ENCODE measurements at regions not wholly inside any gene's neighbourhood (a gene's known extent, or its start where the extent isn't known, plus 50 kb on each side); places are given as distances from the start of the nearest gene placed in this dataset.

DNA sequence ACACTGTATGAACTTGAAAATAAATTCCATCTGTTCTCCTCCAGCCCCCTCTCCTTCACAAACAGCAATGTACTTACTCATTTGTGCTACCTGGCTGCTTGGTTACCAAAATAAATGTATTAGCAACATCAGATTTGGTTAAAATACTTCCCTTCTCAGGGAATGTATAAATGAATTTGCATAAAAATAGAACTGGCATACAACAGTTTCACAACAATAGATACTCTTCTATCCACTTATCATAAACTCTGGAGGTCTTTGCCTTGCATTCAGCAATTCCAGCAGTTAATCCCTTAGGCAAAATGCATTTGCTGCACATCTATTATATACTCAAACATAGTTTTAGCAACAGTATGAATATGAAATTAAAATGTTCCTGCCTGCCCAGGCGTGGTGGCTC, 658.2 kb downstream of the CENPC start:
- H3K27me3 ChIP-seq (replicated peaks; ENCODE audit: insufficient read depth), result no peaks in the 10 kb centered on the region
- no peak overlapping the region for H2AFZ ChIP-seq
- H3K4me1 ChIP-seq (ENCODE audit: insufficient read depth), result no peaks in the 10 kb centered on the region
- no peaks in the 10 kb centered on the region for H3K79me2 ChIP-seq (ENCODE audit: insufficient read depth)
- no peak overlapping the region for H3K4me3 ChIP-seq
- no peak overlapping the region for H3K27ac ChIP-seq
- TF ChIP-seq EZH2phosphoT487 (IDR thresholded peaks at IDR 0.05; ENCODE audit: insufficient read depth, low read depth) (no peak), EZH2 (IDR thresholded peaks at IDR 0.05; ENCODE audit: insufficient read depth, poor library complexity, severe bottlenecking) (no peak)
- DNase-seq, result no peak
- 10 to 18% methylated on average over 1 of the region's 1 CpG for WGBS, 2 experiments (ENCODE audit: low coverage in 1 of 2, low lambda C conversion rate in 2 of 2, missing lambda C conversion rate in 2 of 2)
- in situ Hi-C loops (cut with MboI), result no loop called here
- no peaks in the 10 kb centered on the region for H4K20me1 ChIP-seq (ENCODE audit: insufficient read depth)
- no peaks in the 10 kb centered on the region for H3K9me3 ChIP-seq (ENCODE audit: low read depth)
- H3F3A ChIP-seq (ENCODE audit: insufficient read depth), result no peaks in the 10 kb centered on the region
- no peaks in the 10 kb centered on the region for H3K36me3 ChIP-seq (ENCODE audit: low read depth)
- no peak overlapping the region for H3K4me2 ChIP-seq (ENCODE audit: unreplicated experiment)
- H3K9me2 ChIP-seq (ENCODE audit: insufficient read depth), result 0 out of 2 replicates have a peak, but pooled peaks cover 2% of the 10 kb centered on the region
- H3K9ac ChIP-seq, result no peak overlapping the region

DNA sequence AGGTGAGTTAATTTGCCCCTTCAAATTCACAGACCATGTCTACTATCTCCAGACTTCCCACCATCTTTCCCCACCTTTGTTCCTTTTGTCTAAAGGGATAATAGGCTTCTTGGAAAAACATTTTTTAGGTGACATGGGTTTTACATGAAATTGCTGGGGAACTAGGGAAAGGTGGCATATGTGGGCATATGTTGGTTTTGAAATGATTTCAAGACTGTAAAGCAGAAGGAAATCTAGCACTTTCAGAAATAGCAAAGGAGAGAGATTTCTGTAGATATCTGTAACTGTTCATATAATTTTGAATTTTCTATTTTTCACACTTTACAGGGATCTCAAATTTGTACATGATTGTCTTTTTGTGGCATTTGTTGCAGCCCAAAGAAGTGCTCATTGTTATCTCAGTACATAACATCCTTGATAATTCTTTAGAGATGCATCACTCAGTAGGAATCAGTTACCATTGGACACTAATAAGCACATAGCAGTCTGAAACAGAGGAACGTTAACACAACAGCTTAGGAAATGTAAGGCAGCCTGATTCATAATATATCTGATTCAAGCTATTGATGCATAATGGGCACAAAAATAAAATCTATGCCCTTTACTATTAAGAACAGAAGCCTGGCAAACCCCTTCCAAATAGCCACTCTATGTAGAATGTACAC, 659.7 kb downstream of the CENPC start:
- TF ChIP-seq EZH2phosphoT487 (IDR thresholded peaks at IDR 0.05; ENCODE audit: insufficient read depth, low read depth), result no peak
- no peak for TF ChIP-seq EZH2 (IDR thresholded peaks at IDR 0.05; ENCODE audit: insufficient read depth, poor library complexity, severe bottlenecking)

DNA sequence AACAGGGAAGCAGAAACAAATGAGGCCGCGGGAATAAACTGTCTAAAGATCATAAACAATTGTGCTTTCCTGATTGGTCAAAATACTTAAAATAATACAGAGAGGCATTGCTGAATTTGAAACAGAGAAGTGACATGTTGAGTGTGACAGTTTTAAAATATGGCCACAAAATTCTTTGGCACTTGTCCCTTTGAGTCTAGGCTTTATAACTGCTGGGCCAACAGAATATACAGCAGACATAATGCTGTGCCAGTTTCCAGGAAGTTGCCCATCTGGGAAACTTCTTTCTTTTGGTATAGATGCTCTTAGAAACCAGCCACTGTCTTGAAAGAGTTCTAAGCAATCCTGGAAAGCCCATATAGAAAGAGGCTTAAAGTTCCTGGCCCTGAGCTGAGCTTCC, 668.4 kb downstream of the CENPC start:
- in situ Hi-C loops (cut with MboI), result no loop called here

More for the DNA sequence above, 659.7 kb downstream of the CENPC start:
- no peak overlapping the region for H3K9ac ChIP-seq
- no peak for DNase-seq
- H3K36me3 ChIP-seq (ENCODE audit: low read depth), result no peaks in the 10 kb centered on the region
- H3K4me3 ChIP-seq, result no peak overlapping the region
- no peak overlapping the region for H3K4me2 ChIP-seq (ENCODE audit: unreplicated experiment)
- in situ Hi-C loops (cut with MboI), result no loop called here
- no peak overlapping the region for H2AFZ ChIP-seq
- H3K4me1 ChIP-seq (ENCODE audit: insufficient read depth), result no peaks in the 10 kb centered on the region
- no peaks in the 10 kb centered on the region for H3K9me3 ChIP-seq (ENCODE audit: low read depth)
- H3K79me2 ChIP-seq (ENCODE audit: insufficient read depth), result no peaks in the 10 kb centered on the region
- 42 to 47% methylated on average over 1 of the region's 1 CpG for WGBS, 2 experiments (ENCODE audit: low coverage in 1 of 2, low lambda C conversion rate in 2 of 2, missing lambda C conversion rate in 2 of 2)
- H4K20me1 ChIP-seq (ENCODE audit: insufficient read depth), result no peaks in the 10 kb centered on the region
- H3K27ac ChIP-seq, result no peak overlapping the region
- no peaks in the 10 kb centered on the region for H3K27me3 ChIP-seq (replicated peaks; ENCODE audit: insufficient read depth)
- H3K9me2 ChIP-seq (ENCODE audit: insufficient read depth), result no peaks in the 10 kb centered on the region
- no peaks in the 10 kb centered on the region for H3F3A ChIP-seq (ENCODE audit: insufficient read depth)

DNA sequence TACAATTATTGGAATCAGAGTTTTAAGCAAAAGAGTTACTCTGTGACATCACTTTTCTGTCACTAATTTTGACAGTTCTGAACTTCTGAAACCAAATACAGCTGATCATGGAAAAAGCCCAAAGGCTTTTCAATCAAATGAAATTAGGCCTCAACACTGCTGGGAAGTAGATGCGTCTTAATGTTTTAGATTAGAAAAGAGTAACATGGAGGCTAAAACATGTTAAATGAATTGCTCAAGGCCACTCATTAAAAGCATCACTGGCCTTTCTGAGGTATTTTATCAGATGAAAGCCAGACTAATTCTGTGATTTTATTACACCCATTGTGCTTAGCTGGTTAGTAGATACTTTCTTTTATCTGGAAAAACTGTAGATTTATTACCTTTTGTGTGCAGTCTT, 672.6 kb downstream of the CENPC start:
- Histone ChIP-seq H3K9ac (no peak overlapping the region), H3K9me2 (ENCODE audit: insufficient read depth) (no peaks in the 10 kb centered on the region), H3K9me3 (ENCODE audit: low read depth) (no peaks in the 10 kb centered on the region), H3K27ac (no peak overlapping the region), H3K4me2 (ENCODE audit: unreplicated experiment) (no peak overlapping the region), H3K4me3 (no peak overlapping the region), H2AFZ (no peak overlapping the region), H3F3A (ENCODE audit: insufficient read depth) (no peaks in the 10 kb centered on the region), H3K27me3 (replicated peaks; ENCODE audit: insufficient read depth) (no peaks in the 10 kb centered on the region), H3K79me2 (ENCODE audit: insufficient read depth) (no peaks in the 10 kb centered on the region), H4K20me1 (ENCODE audit: insufficient read depth) (no peaks in the 10 kb centered on the region), H3K36me3 (ENCODE audit: low read depth) (no peaks in the 10 kb centered on the region), H3K4me1 (ENCODE audit: insufficient read depth) (no peaks in the 10 kb centered on the region)
- TF ChIP-seq EZH2phosphoT487 (IDR thresholded peaks at IDR 0.05; ENCODE audit: insufficient read depth, low read depth), result no peak
- no peak for DNase-seq
- in situ Hi-C loops (cut with MboI), result no loop called here
- 49 to 67% methylated on average over 1 of the region's 1 CpG for WGBS, 2 experiments (ENCODE audit: low coverage in 1 of 2, low lambda C conversion rate in 2 of 2, missing lambda C conversion rate in 2 of 2)

More for the DNA sequence above, 668.4 kb downstream of the CENPC start:
- H3K79me2 ChIP-seq (ENCODE audit: insufficient read depth), result no peaks in the 10 kb centered on the region
- H3K9ac ChIP-seq, result no peak overlapping the region
- no peaks in the 10 kb centered on the region for H3F3A ChIP-seq (ENCODE audit: insufficient read depth)
- no peak for DNase-seq
- 60% methylated on average over 2 of the region's 2 CpGs for WGBS, 2 experiments (ENCODE audit: low coverage in 1 of 2, low lambda C conversion rate in 2 of 2, missing lambda C conversion rate in 2 of 2)
- H3K9me3 ChIP-seq (ENCODE audit: low read depth), result no peaks in the 10 kb centered on the region
- no peak overlapping the region for H3K27ac ChIP-seq
- no peaks in the 10 kb centered on the region for H3K9me2 ChIP-seq (ENCODE audit: insufficient read depth)
- H3K27me3 ChIP-seq (replicated peaks; ENCODE audit: insufficient read depth), result no peaks in the 10 kb centered on the region
- H2AFZ ChIP-seq, result no peak overlapping the region
- no peaks in the 10 kb centered on the region for H4K20me1 ChIP-seq (ENCODE audit: insufficient read depth)
- H3K4me2 ChIP-seq (ENCODE audit: unreplicated experiment), result no peak overlapping the region
- no peaks in the 10 kb centered on the region for H3K36me3 ChIP-seq (ENCODE audit: low read depth)
- H3K4me1 ChIP-seq (ENCODE audit: insufficient read depth), result no peaks in the 10 kb centered on the region
- no peak overlapping the region for H3K4me3 ChIP-seq
- TF ChIP-seq EZH2phosphoT487 (IDR thresholded peaks at IDR 0.05; ENCODE audit: insufficient read depth, low read depth) (no peak), EZH2 (IDR thresholded peaks at IDR 0.05; ENCODE audit: insufficient read depth, poor library complexity, severe bottlenecking) (no peak)

DNA sequence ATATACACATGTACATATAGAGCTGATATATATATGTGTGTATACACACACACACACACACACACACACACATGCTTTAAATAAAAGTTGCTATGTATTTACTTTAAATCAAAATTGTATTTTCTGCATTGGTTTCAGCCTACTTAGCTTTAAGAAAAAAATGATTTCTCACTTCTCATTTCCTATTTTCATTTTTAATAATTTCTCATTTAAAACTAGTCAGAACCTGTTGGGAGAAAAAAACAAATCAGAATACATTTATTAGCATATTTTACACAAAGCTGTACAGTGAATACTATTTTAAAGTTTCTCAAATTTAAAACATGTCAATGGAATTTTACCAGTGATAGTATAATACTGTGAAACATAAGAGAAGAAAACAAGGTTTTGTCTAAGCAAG, 681.8 kb downstream of the CENPC start:
- H3K4me2 ChIP-seq (ENCODE audit: unreplicated experiment), result no peak overlapping the region
- no peak for DNase-seq
- H3K9me3 ChIP-seq (ENCODE audit: low read depth), result no peaks in the 10 kb centered on the region
- in situ Hi-C loops (cut with MboI), result no loop called here
- H3K4me1 ChIP-seq (ENCODE audit: insufficient read depth), result no peaks in the 10 kb centered on the region
- no peak overlapping the region for H3K27ac ChIP-seq
- H3K9ac ChIP-seq, result no peak overlapping the region
- no peaks in the 10 kb centered on the region for H3F3A ChIP-seq (ENCODE audit: insufficient read depth)
- H3K36me3 ChIP-seq (ENCODE audit: low read depth), result no peaks in the 10 kb centered on the region
- H2AFZ ChIP-seq, result no peak overlapping the region
- H3K27me3 ChIP-seq (replicated peaks; ENCODE audit: insufficient read depth), result no peaks in the 10 kb centered on the region
- no peak overlapping the region for H3K4me3 ChIP-seq
- H4K20me1 ChIP-seq (ENCODE audit: insufficient read depth), result no peaks in the 10 kb centered on the region
- TF ChIP-seq EZH2phosphoT487 (IDR thresholded peaks at IDR 0.05; ENCODE audit: insufficient read depth, low read depth), result no peak
- no peak for TF ChIP-seq EZH2 (IDR thresholded peaks at IDR 0.05; ENCODE audit: insufficient read depth, poor library complexity, severe bottlenecking)
- H3K79me2 ChIP-seq (ENCODE audit: insufficient read depth), result no peaks in the 10 kb centered on the region
- H3K9me2 ChIP-seq (ENCODE audit: insufficient read depth), result no peaks in the 10 kb centered on the region

Measured in GM23248 (cell line).